SK-N-SH (cell line): ENCODE measurements at regions not wholly inside any gene's neighbourhood (a gene's known extent, or its start where the extent isn't known, plus 50 kb on each side); places are given as distances from the start of the nearest gene placed in this dataset.
"Not testable (repeated sequence)": the region's sequence is repeated elsewhere in the genome, so short reads cannot be mapped to it uniquely, and the experiment has no call there.

Experiments
- CTCF ChIA-PET: fragments of 300-600, 350-600 bp; formaldehyde crosslinking; extraction: SDS; loops from one replicate; lab custom pipeline; 2021; lab: Yijun Ruan, JAX
- POLR2A ChIA-PET: fragments of 350-600 bp; sonication (Branson Sonifier 250); formaldehyde crosslinking; extraction: SDS; loops from one replicate; lab custom pipeline; 2020; ENCODE audit warnings: antibody characterized with exemption, inconsistent platforms; lab: Yijun Ruan, JAX
- DNase-seq: peaks from one replicate; pipeline ENCODE4 v3.0.0; 2012
- H2AFZ ChIP-seq: fragments of 200-600 bp; sonication (generic); 2 replicates; pipeline ENCODE4 v1.8.1; 2016; ENCODE audit warnings: antibody characterized with exemption, mild to moderate bottlenecking, low read depth
- H3F3A ChIP-seq: fragments of 200-600 bp; sonication (generic); replicated peaks from 2 replicates; pipeline ENCODE3; 2016; ENCODE audit warnings: antibody characterized with exemption, mild to moderate bottlenecking; ENCODE audit not compliant: insufficient read depth
- H3K27ac ChIP-seq, 2 experiments: fragments of 200-500 bp in 1 of 2; fragments of 200-600 bp in 1 of 2; sonication (Bioruptor generic) in 1 of 2; sonication (generic), shearing (Covaris generic) in 1 of 2; 2 replicates each; pipeline versions ENCODE4 v1.5.1 to v1.6.1; 2014 to 2016; ENCODE audit warnings: low read depth in 2 of 2, inconsistent platforms in 1 of 2, low read length in 1 of 2, mild to moderate bottlenecking in 1 of 2, mixed read lengths in 1 of 2
- H3K27me3 ChIP-seq: fragments of 200-600 bp; sonication (generic), shearing (Covaris generic); 2 replicates; pipeline ENCODE4 v1.6.1; 2016; ENCODE audit warnings: mixed run types; ENCODE audit not compliant: insufficient read depth
- H3K36me3 ChIP-seq, 2 experiments: fragments of 200-500 bp in 1 of 2; fragments of 200-600 bp in 1 of 2; sonication (Bioruptor generic) in 1 of 2; sonication (generic) in 1 of 2; replicated peaks in 1 of 2; 2 replicates each; pipeline versions ENCODE3 to v1.5.1; 2014 to 2016; ENCODE audit warnings: low read length in 1 of 2, mild to moderate bottlenecking in 1 of 2; ENCODE audit not compliant: insufficient read depth in 2 of 2, control insufficient read depth in 1 of 2
- H3K4me1 ChIP-seq, 2 experiments: fragments of 200-500 bp in 1 of 2; fragments of 200-600 bp in 1 of 2; sonication (Bioruptor generic) in 1 of 2; sonication (generic), shearing (Covaris generic) in 1 of 2; 2 replicates each; pipeline versions ENCODE4 v1.5.1 to v1.6.1; 2014 to 2016; ENCODE audit warnings: low read depth in 1 of 2, low read length in 1 of 2, mixed run types in 1 of 2; ENCODE audit not compliant: insufficient read depth in 2 of 2, control insufficient read depth in 1 of 2
- H3K4me2 ChIP-seq: fragments of 200-600 bp; sonication (generic), shearing (Covaris generic); 2 replicates; pipeline ENCODE4 v1.6.1; 2017; ENCODE audit warnings: mixed run types
- H3K4me3 ChIP-seq, 2 experiments: fragments of 200-500 bp in 1 of 2; fragments of 200-600 bp in 1 of 2; sonication (Bioruptor generic) in 1 of 2; sonication (generic), shearing (Covaris generic) in 1 of 2; 2 replicates each; pipeline versions ENCODE4 v1.5.1 to v1.8.1; 2014 to 2016; ENCODE audit warnings: low read depth in 2 of 2, inconsistent platforms in 1 of 2, low read length in 1 of 2, mild to moderate bottlenecking in 1 of 2, mixed read lengths in 1 of 2, moderate library complexity in 1 of 2
- H3K79me2 ChIP-seq: fragments of 200-600 bp; sonication (generic); 2 replicates; pipeline ENCODE4 v1.8.1; 2017; ENCODE audit warnings: mild to moderate bottlenecking; ENCODE audit not compliant: insufficient read depth
- H3K9ac ChIP-seq: fragments of 200-600 bp; sonication (generic); 2 replicates; pipeline ENCODE4 v1.6.1; 2017; ENCODE audit warnings: mixed run types
- H3K9me2 ChIP-seq: fragments of 200-600 bp; sonication (generic); 2 replicates; pipeline ENCODE4 v1.6.1; 2017; ENCODE audit warnings: mixed run types
- H3K9me3 ChIP-seq: fragments of 200-600 bp; sonication (generic); 2 replicates; pipeline ENCODE4 v1.6.1; 2017; ENCODE audit warnings: mixed run types, mild to moderate bottlenecking, moderate library complexity
- H4K20me1 ChIP-seq: fragments of 200-600 bp; sonication (generic); 2 replicates; pipeline ENCODE4 v1.6.1; 2017; ENCODE audit warnings: mild to moderate bottlenecking, mixed run types; ENCODE audit not compliant: insufficient read depth
- ELF1 ChIP-seq: IDR thresholded peaks from 2 replicates; pipeline ENCODE4 v1.4.0; 2012
- EP300 ChIP-seq, 2 experiments: IDR thresholded peaks; 2 replicates each; pipeline versions ENCODE4 v1.4.0 to v1.6.1; 2012; ENCODE audit warnings: borderline replicate concordance in 1 of 2, low read depth in 1 of 2, low read length in 1 of 2
- FOSL2 ChIP-seq: IDR thresholded peaks from 2 replicates; pipeline ENCODE4 v1.4.0; 2012; ENCODE audit warnings: low read depth, mild to moderate bottlenecking, moderate library complexity, borderline replicate concordance
- FOXJ3 ChIP-seq: sonication (generic); formaldehyde crosslinking; IDR thresholded peaks from 2 replicates; pipeline ENCODE4 v1.5.1; 2020; ENCODE audit warnings: mild to moderate bottlenecking, missing genetic modification reagents
- MXI1 ChIP-seq: IDR thresholded peaks from 2 replicates; pipeline ENCODE4 v1.6.1; 2012; ENCODE audit warnings: mild to moderate bottlenecking, low read depth, low read length, improper control_type of control experiment
- NFIC ChIP-seq: IDR thresholded peaks from 2 replicates; pipeline ENCODE4 v1.4.0; 2012; ENCODE audit warnings: borderline replicate concordance
- NRF1 ChIP-seq: IDR thresholded peaks from 2 replicates; pipeline ENCODE4 v1.6.1; 2012; ENCODE audit warnings: low read depth, mild to moderate bottlenecking, low read length
- PBX3 ChIP-seq: IDR thresholded peaks from 2 replicates; pipeline ENCODE4; 2012
- POLR2AphosphoS5 ChIP-seq: IDR thresholded peaks from 2 replicates; pipeline ENCODE4 v1.6.1; 2012; ENCODE audit warnings: low read depth, low read length
- WGBS: methylation state at CpG from one replicate; pipeline ENCODE4 v1.1.6; 2017; ENCODE audit warnings: low lambda C conversion rate; 5-methylcytosine and 5-hydroxymethylcytosine counted together

GRCh38 chr7:81846398-81846797, 76.6 kb upstream of the HGF start:
- peaks cover 3 to 9% of the 10 kb centered on the region in 2 experiments; a peak in 2 of 4 replicates for H3K4me1 ChIP-seq
- TF ChIP-seq POLR2AphosphoS5: no peak
- no peak for TF ChIP-seq EP300 (IDR thresholded peaks at IDR 0.05; ENCODE audit: borderline replicate concordance in 1 of 2, low read depth in 1 of 2, low read length in 1 of 2)
- peak; percentile 47; the same call in 1 of the 2 replicates for TF ChIP-seq ELF1
- TF ChIP-seq PBX3: peak; percentile 11; the same call in 1 of the 2 replicates
- TF ChIP-seq FOSL2: peak; percentile 39; the same call in 1 of the 2 replicates
- H3K4me2 ChIP-seq: 0 out of 2 replicates have a peak overlapping the region, but pooled peaks have one; percentile 1
- H4K20me1 ChIP-seq: no peaks in the 10 kb centered on the region
- H3K79me2 ChIP-seq: no peaks in the 10 kb centered on the region
- no peaks in the 10 kb centered on the region for H3K9me2 ChIP-seq
- no peaks in the 10 kb centered on the region for H3F3A ChIP-seq
- no peak overlapping the region for H3K9ac ChIP-seq
- WGBS: 92% methylated on average over 1 of the region's 1 CpG
- no peaks in the 10 kb centered on the region for H3K27me3 ChIP-seq
- no peaks in the 10 kb centered on the region for H3K36me3 ChIP-seq
- CTCF ChIA-PET: interaction anchor here (1.0 kb wide), 1 partner anchor 15 kb away, joined by 4 read pairs; no protein-coding TSS in a partner anchor
- no peak for DNase-seq
- POLR2A ChIA-PET: no interaction called here
- no peak overlapping the region for H3K27ac ChIP-seq
- peak overlapping the region; percentile 74 for H2AFZ ChIP-seq
- H3K4me3 ChIP-seq: no peak overlapping the region
- H3K9me3 ChIP-seq: no peaks in the 10 kb centered on the region

GRCh38 chr7:81845744-81846241, 75.9 kb upstream of the HGF start:
- no peak overlapping the region for H3K27ac ChIP-seq
- CTCF ChIA-PET: interaction anchor here (1.0 kb wide), 1 partner anchor 15 kb away, joined by 4 read pairs; no protein-coding TSS in a partner anchor
- WGBS: 90% methylated on average over 7 of the region's 7 CpGs
- TF ChIP-seq FOXJ3 (CRISPR knock-in tag): no peak
- TF ChIP-seq MXI1: no peak
- TF ChIP-seq NRF1: no peak
- no peak for TF ChIP-seq NFIC
- TF ChIP-seq, all 33 proteins: peak for 0
- no peaks in the 10 kb centered on the region for H3K79me2 ChIP-seq
- H3K4me1 ChIP-seq: peaks cover 0 to 9% of the 10 kb centered on the region in 2 experiments; a peak in 2 of 4 replicates
- H3K9me2 ChIP-seq: no peaks in the 10 kb centered on the region
- no peaks in the 10 kb centered on the region for H3K36me3 ChIP-seq
- H3K9me3 ChIP-seq: no peaks in the 10 kb centered on the region
- POLR2A ChIA-PET: no interaction called here
- peak overlapping the region; percentile 74 for H2AFZ ChIP-seq
- DNase-seq: no peak
- no peak overlapping the region for H3K9ac ChIP-seq
- H3F3A ChIP-seq: no peaks in the 10 kb centered on the region
- no peaks in the 10 kb centered on the region for H4K20me1 ChIP-seq
- no peaks in the 10 kb centered on the region for H3K27me3 ChIP-seq
- no peak overlapping the region for H3K4me2 ChIP-seq
- no peak overlapping the region for H3K4me3 ChIP-seq

- H3K79me2 ChIP-seq, H4K20me1 ChIP-seq, H3K36me3 ChIP-seq, DNase-seq, H3K9me3 ChIP-seq, H3K4me1 ChIP-seq, H3F3A ChIP-seq, H3K9me2 ChIP-seq, H3K4me2 ChIP-seq, H3K27ac ChIP-seq, H3K27me3 ChIP-seq, POLR2A ChIA-PET, H3K4me3 ChIP-seq, H2AFZ ChIP-seq, CTCF ChIA-PET, H3K9ac ChIP-seq: not testable (repeated sequence)
- 89% methylated on average over 2 of the region's 2 CpGs for WGBS
Observed at GRCh38 chr7:81843657-81844056, 73.8 kb upstream of the HGF start.
